A549 (cell line): ENCODE measurements at regions not wholly inside any gene's neighbourhood (a gene's known extent, or its start where the extent isn't known, plus 50 kb on each side); places are given as distances from the start of the nearest gene placed in this dataset.

Experiments
- ATAC-seq, 2 experiments: fragments of 200-7000 bp in 1 of 2; fragments of >200 bp in 1 of 2; cut with Nextera tagmentation in 1 of 2; cut with Tn5 transposase in 1 of 2; 3 replicates each; pipeline versions ENCODE4 v1.8.0 to v1.9.1; 2018 to 2020; ENCODE audit warnings: mild to moderate bottlenecking in 1 of 2, moderate library complexity in 1 of 2
- CTCF ChIA-PET: fragments of 300-600 bp; sonication (Branson Sonifier 250); formaldehyde crosslinking; extraction: SDS; loops from one replicate; lab custom pipeline; 2021; ENCODE audit warnings: antibody characterized with exemption, inconsistent platforms; lab: Yijun Ruan, JAX
- POLR2A ChIA-PET: fragments of 350-600 bp; formaldehyde crosslinking; extraction: SDS; loops from one replicate; lab custom pipeline; 2021; ENCODE audit warnings: antibody characterized with exemption, inconsistent platforms; lab: Yijun Ruan, JAX
- DNase-seq, 2 experiments: peaks; one replicate each; pipeline versions ENCODE4 v3.0.0 to v3.0.0-alpha.2; 2011 to 2016; ENCODE audit warnings: low read depth in 1 of 2, low spot score in 1 of 2
- FAIRE-seq: peaks from 2 replicates; lab custom pipeline; 2011; peaks lifted over from hg19 to GRCh38; lab: Jason Lieb, UNC
- H3K27ac ChIP-seq, 2 experiments: fragments of >200 bp; sonication (Bioruptor Twin); formaldehyde crosslinking; 3 replicates each; pipeline ENCODE4 v1.5.1; 2016 to 2017
- H3K4me1 ChIP-seq: fragments of >200 bp; sonication (Bioruptor Twin); formaldehyde crosslinking; 3 replicates; pipeline ENCODE4 v1.6.1; 2016
- H3K4me2 ChIP-seq: fragments of >200 bp; sonication (Bioruptor Twin); formaldehyde crosslinking; 3 replicates; pipeline ENCODE4 v1.6.1; 2016
- H3K4me3 ChIP-seq: fragments of >200 bp; sonication (Bioruptor Twin); formaldehyde crosslinking; 3 replicates; pipeline ENCODE4 v1.5.1; 2016
- H3K9me3 ChIP-seq: fragments of >200 bp; sonication (Bioruptor Twin); formaldehyde crosslinking; 3 replicates; pipeline ENCODE4 v1.6.1; 2016
- ATOH8 ChIP-seq: fragments of 250-450 bp; sonication (Bioruptor Pico); IDR thresholded peaks from 2 replicates; pipeline ENCODE4 v1.5.0; 2020; ENCODE audit warnings: low read depth, mild to moderate bottlenecking, moderate library complexity
- BCL3 ChIP-seq: fragments of >200 bp; sonication (Bioruptor Twin); formaldehyde crosslinking; IDR thresholded peaks from 3 replicates; pipeline ENCODE4 v1.6.1; 2016
- BHLHE40 ChIP-seq: IDR thresholded peaks from 2 replicates; pipeline ENCODE4 v1.6.1; 2012; ENCODE audit warnings: low read depth, low read length, inconsistent platforms
- CBX2 ChIP-seq: fragments of 200-600 bp; sonication (generic); IDR thresholded peaks from 2 replicates; pipeline ENCODE4 v1.6.1; 2016; ENCODE audit warnings: low read depth, mild to moderate bottlenecking, borderline replicate concordance
- CBX8 ChIP-seq: fragments of 200-600 bp; sonication (generic); IDR thresholded peaks from 2 replicates; pipeline ENCODE4 v1.6.1; 2016
- CHD4 ChIP-seq: fragments of 200-600 bp; sonication (generic); IDR thresholded peaks from 2 replicates; pipeline ENCODE4 v1.6.1; 2016; ENCODE audit warnings: antibody characterized with exemption, mild to moderate bottlenecking, borderline replicate concordance
- EHMT2 ChIP-seq: fragments of 200-600 bp; sonication (generic); IDR thresholded peaks from 2 replicates; pipeline ENCODE4 v1.6.1; 2016; ENCODE audit warnings: antibody characterized with exemption, low read depth, mild to moderate bottlenecking, moderate library complexity
- EP300 ChIP-seq, 2 experiments: fragments of >200 bp; sonication (Bioruptor Twin); formaldehyde crosslinking; IDR thresholded peaks; 2 replicates in 1 of 2; 3 replicates in 1 of 2; pipeline ENCODE4 v1.6.1; 2016 to 2017
- FOSL2 ChIP-seq, 2 experiments: fragments of 450-650 bp in 1 of 2; fragments of >200 bp in 1 of 2; sonication (Bioruptor Twin) in 1 of 2; formaldehyde crosslinking; IDR thresholded peaks; 2 replicates each; pipeline versions ENCODE4 v1.5.0 to v1.6.1; 2016 to 2020; ENCODE audit warnings: mild to moderate bottlenecking in 1 of 2, moderate library complexity in 1 of 2
- HDAC2 ChIP-seq: fragments of 200-600 bp; sonication (generic); IDR thresholded peaks from 2 replicates; pipeline ENCODE4 v1.6.1; 2016
- HEYL ChIP-seq: fragments of 250-450 bp; sonication (Bioruptor Pico); IDR thresholded peaks from 2 replicates; pipeline ENCODE4 v1.8.0; 2021; ENCODE audit warnings: mild to moderate bottlenecking, moderate library complexity
- JUN ChIP-seq, 2 experiments: fragments of >200 bp; sonication (Bioruptor Twin); formaldehyde crosslinking; IDR thresholded peaks; 2 replicates in 1 of 2; 3 replicates in 1 of 2; pipeline ENCODE4 v1.6.1; 2016 to 2017
- KDM1A ChIP-seq: fragments of 200-600 bp; sonication (generic); IDR thresholded peaks from 2 replicates; pipeline ENCODE4 v1.6.1; 2016; ENCODE audit warnings: low read depth, mild to moderate bottlenecking
- KDM5A ChIP-seq: fragments of 200-600 bp; sonication (generic); IDR thresholded peaks from 2 replicates; pipeline ENCODE4 v1.6.1; 2016; ENCODE audit warnings: antibody characterized with exemption, mild to moderate bottlenecking
- MAFK ChIP-seq: fragments of 450-650 bp; IDR thresholded peaks from 2 replicates; pipeline ENCODE4 v1.6.1; 2014; ENCODE audit not compliant: partially characterized antibody
- MAX ChIP-seq: IDR thresholded peaks from 2 replicates; pipeline ENCODE4 v1.6.1; 2012
- MAZ ChIP-seq: fragments of 150-350 bp; IDR thresholded peaks from 2 replicates; pipeline ENCODE4 v1.6.1; 2014; ENCODE audit warnings: antibody characterized with exemption, low read depth, low read length, borderline replicate concordance
- MYC ChIP-seq: IDR thresholded peaks from 2 replicates; pipeline ENCODE4 v1.6.1; 2012; ENCODE audit warnings: mild to moderate bottlenecking, inconsistent platforms, low read length, improper control_type of control experiment, borderline replicate concordance
- NPAS2 ChIP-seq: fragments of 250-450 bp; sonication (Bioruptor Pico); IDR thresholded peaks from 2 replicates; pipeline ENCODE4 v1.8.0; 2022; ENCODE audit warnings: mild to moderate bottlenecking, moderate library complexity, borderline replicate concordance
- PHF8 ChIP-seq: fragments of 200-600 bp; sonication (generic); IDR thresholded peaks from 2 replicates; pipeline ENCODE4 v1.6.1; 2016; ENCODE audit warnings: low read depth, mild to moderate bottlenecking, antibody characterized with exemption, moderate library complexity, borderline replicate concordance
- POLR2A ChIP-seq: IDR thresholded peaks from 2 replicates; pipeline ENCODE4 v1.6.1; 2012; ENCODE audit warnings: mild to moderate bottlenecking, low read length
- RARB ChIP-seq: fragments of 250-450 bp; sonication (Bioruptor Pico); IDR thresholded peaks from 2 replicates; pipeline ENCODE4 v1.8.0; 2021; ENCODE audit warnings: mild to moderate bottlenecking, moderate library complexity
- RFX5 ChIP-seq: fragments of 450-650 bp; IDR thresholded peaks from 2 replicates; pipeline ENCODE4 v1.7.1; 2014; ENCODE audit warnings: antibody characterized with exemption, mild to moderate bottlenecking, moderate library complexity
- SMC3 ChIP-seq: fragments of >200 bp; sonication (Bioruptor Twin); formaldehyde crosslinking; IDR thresholded peaks from 3 replicates; pipeline ENCODE4 v1.6.1; 2018; ENCODE audit warnings: inconsistent platforms
- TFCP2L1 ChIP-seq: fragments of 250-450 bp; sonication (Bioruptor Pico); IDR thresholded peaks from 2 replicates; pipeline ENCODE4 v1.5.0; 2021; ENCODE audit warnings: mild to moderate bottlenecking
- TP53 ChIP-seq: fragments of 250-450 bp; sonication (Bioruptor Pico); IDR thresholded peaks from 2 replicates; pipeline ENCODE4 v1.5.0; 2021; ENCODE audit warnings: mild to moderate bottlenecking, moderate library complexity
- ZC3H11A ChIP-seq: fragments of 450-650 bp; IDR thresholded peaks from 2 replicates; pipeline ENCODE4 v1.6.1; 2014; ENCODE audit warnings: antibody characterized with exemption, mild to moderate bottlenecking
- ZFP36 ChIP-seq: fragments of 450-650 bp; IDR thresholded peaks from 2 replicates; pipeline ENCODE4 v1.6.1; 2014; ENCODE audit warnings: borderline replicate concordance; ENCODE audit not compliant: partially characterized antibody
- ZNF302 ChIP-seq: fragments of 250-450 bp; sonication (Bioruptor Pico); IDR thresholded peaks from 2 replicates; pipeline ENCODE4 v1.9.0; 2021; ENCODE audit warnings: inconsistent platforms, mild to moderate bottlenecking, moderate library complexity
- WGBS: methylation state at CpG from one replicate; pipeline ENCODE4 v1.1.6; 2017; ENCODE audit errors: missing lambda C conversion rate; 5-methylcytosine and 5-hydroxymethylcytosine counted together

GRCh38 chr1:22236166-22236565 lies 93.3 kb upstream of the WNT4 start:
- Histone ChIP-seq H3K4me2 (no peak overlapping the region), H3K27ac (no peak overlapping the region), H3K4me3 (no peak overlapping the region), H3K9me3 (no peaks in the 10 kb centered on the region), H3K4me1 (no peaks in the 10 kb centered on the region)
- no peak for TF ChIP-seq JUN (IDR thresholded peaks at IDR 0.05)
- TF ChIP-seq FOSL2 (IDR thresholded peaks at IDR 0.05) = no peak
- no peak for TF ChIP-seq FOSL2 (CRISPR knock-in tag; IDR thresholded peaks at IDR 0.05)
- TF ChIP-seq CHD4 = no peak
- no peak for TF ChIP-seq MAFK
- no peak for TF ChIP-seq HDAC2
- TF ChIP-seq PHF8 = no peak
- no peak for TF ChIP-seq CBX8
- no peak for TF ChIP-seq ZFP36
- no peak for TF ChIP-seq MAZ
- TF ChIP-seq KDM5A = no peak
- TF ChIP-seq SMC3 = no peak
- no peak for TF ChIP-seq MYC
- TF ChIP-seq RFX5 = no peak
- no peak for TF ChIP-seq ZC3H11A
- TF ChIP-seq KDM1A = no peak
- no peak for TF ChIP-seq BHLHE40
- TF ChIP-seq CBX2 = no peak
- no peak for TF ChIP-seq EHMT2
- TF ChIP-seq NPAS2 (CRISPR knock-in tag) = no peak
- no peak for TF ChIP-seq EP300 (IDR thresholded peaks at IDR 0.05)
- POLR2A ChIA-PET = no interaction called here
- FAIRE-seq (no peak), ATAC-seq (no peak), DNase-seq (no peak)
- WGBS = 48% methylated on average over 4 of the region's 7 CpGs
- CTCF ChIA-PET = no interaction called here

GRCh38 chr1:22236900-22237299 lies 94.0 kb upstream of the WNT4 start:
- DNase-seq (no peak), ATAC-seq (no peak), FAIRE-seq (no peak)
- Histone ChIP-seq H3K4me1 (no peaks in the 10 kb centered on the region), H3K9me3 (no peaks in the 10 kb centered on the region), H3K27ac (no peak overlapping the region), H3K4me2 (no peak overlapping the region), H3K4me3 (no peak overlapping the region)
- no peak for TF ChIP-seq MAX
- no peak for TF ChIP-seq HEYL (CRISPR knock-in tag)
- TF ChIP-seq TFCP2L1 (CRISPR knock-in tag) = no peak
- TF ChIP-seq POLR2A = no peak
- no peak for TF ChIP-seq ATOH8 (CRISPR knock-in tag)
- TF ChIP-seq BCL3 = no peak
- no peak for TF ChIP-seq ZNF302 (CRISPR knock-in tag)
- no peak for TF ChIP-seq RARB (CRISPR knock-in tag)
- TF ChIP-seq FOSL2 (IDR thresholded peaks at IDR 0.05) = no peak
- no peak for TF ChIP-seq FOSL2 (CRISPR knock-in tag; IDR thresholded peaks at IDR 0.05)
- no peak for TF ChIP-seq SMC3
- TF ChIP-seq TP53 (CRISPR knock-in tag) = no peak
- POLR2A ChIA-PET = no interaction called here
- CTCF ChIA-PET = no interaction called here
- WGBS = 85% methylated on average over 6 of the region's 6 CpGs
